GM12878 (cell line): ENCODE measurements at regions not wholly inside any gene's neighbourhood (a gene's known extent, or its start where the extent isn't known, plus 50 kb on each side); places are given as distances from the start of the nearest gene placed in this dataset.

Experiments used
- ATAC-seq: fragments of 200-7000 bp; cut with Tn5 transposase; 3 replicates; pipeline ENCODE4 v1.9.1; 2020; ENCODE audit warnings: mild to moderate bottlenecking, moderate library complexity
- BruUV-seq: library from RNA; stranded (reverse); fragments of 400-500 nt; replicated peaks from 2 replicates; lab custom pipeline; 2021; lab: Mats Ljungman, UMichigan
- CTCF ChIA-PET: fragments of 300-600 bp; sonication (Branson Sonifier 250); formaldehyde crosslinking; extraction: SDS; loops from one replicate; lab custom pipeline; 2021; ENCODE audit warnings: inconsistent platforms; lab: Yijun Ruan, JAX
- POLR2A ChIA-PET: fragments of 350-600 bp; formaldehyde crosslinking; extraction: SDS; loops from one replicate; lab custom pipeline; 2021; ENCODE audit warnings: inconsistent platforms; lab: Charles Lee
- RAD21 ChIA-PET: fragments of 300-600 bp; sonication (Branson Sonifier 250); formaldehyde crosslinking; loops from one replicate; lab custom pipeline; 2023; ENCODE audit warnings: antibody characterized with exemption; ENCODE audit not compliant: unreplicated experiment; lab: Charles Lee
- SMC1A ChIA-PET: fragments of 300-600 bp; sonication (Branson Sonifier 250); formaldehyde crosslinking; loops from one replicate; lab custom pipeline; 2023; ENCODE audit not compliant: unreplicated experiment, uncharacterized antibody; lab: Charles Lee
- DNase-seq: peaks from one replicate; pipeline ENCODE4 v3.0.0-alpha.2; 2011; ENCODE audit warnings: low read depth, low spot score
- FAIRE-seq: peaks from 3 replicates; lab custom pipeline; 2011; peaks lifted over from hg19 to GRCh38; lab: Jason Lieb, UNC
- H2AFZ ChIP-seq: 2 replicates; pipeline ENCODE4 v1.6.0; 2011; ENCODE audit warnings: low read depth, low read length, control low read depth; ENCODE audit not compliant: control insufficient read depth
- H3K27ac ChIP-seq: 2 replicates; pipeline ENCODE4 v1.5.1; 2011; ENCODE audit warnings: control low read depth; ENCODE audit not compliant: control insufficient read depth, insufficient read depth
- H3K27me3 ChIP-seq, 2 experiments: replicated peaks in 1 of 2; 2 replicates each; pipeline versions ENCODE4 v1.6.0 to v1.6.1; 2011; ENCODE audit warnings: low read length in 1 of 2; ENCODE audit not compliant: control insufficient read depth in 2 of 2, insufficient read depth in 2 of 2
- H3K36me3 ChIP-seq, 2 experiments: 2 replicates each; pipeline ENCODE4 v1.5.1; 2011; ENCODE audit warnings: low read length in 1 of 2; ENCODE audit not compliant: control insufficient read depth in 2 of 2, insufficient read depth in 2 of 2
- H3K4me1 ChIP-seq: 2 replicates; pipeline ENCODE4 v1.6.1; 2011; ENCODE audit warnings: mild to moderate bottlenecking, low read length, moderate library complexity, mixed read lengths; ENCODE audit not compliant: control insufficient read depth, insufficient read depth
- H3K4me2 ChIP-seq: 2 replicates; pipeline ENCODE4 v1.6.0; 2011; ENCODE audit warnings: control low read depth; ENCODE audit not compliant: control insufficient read depth, insufficient read depth
- H3K4me3 ChIP-seq: fragments of 200-600 bp; sonication (generic); 2 replicates; pipeline ENCODE4 v1.5.1; 2016
- H3K79me2 ChIP-seq: 2 replicates; pipeline ENCODE4 v1.6.0; 2011; ENCODE audit warnings: low read length; ENCODE audit not compliant: control insufficient read depth, insufficient read depth
- H3K9ac ChIP-seq: 2 replicates; pipeline ENCODE4 v1.8.0; 2011; ENCODE audit warnings: low read length, control low read depth, mixed read lengths; ENCODE audit not compliant: control insufficient read depth, insufficient read depth
- H3K9me3 ChIP-seq: replicated peaks from 3 replicates; pipeline ENCODE4 v1.5.1; 2011; ENCODE audit warnings: mild to moderate bottlenecking, low read length; ENCODE audit not compliant: control insufficient read depth, insufficient read depth
- H4K20me1 ChIP-seq: 2 replicates; pipeline ENCODE4 v1.6.0; 2011; ENCODE audit not compliant: control insufficient read depth, insufficient read depth
- E2F8 ChIP-seq: fragments of 450-650 bp; IDR thresholded peaks from 2 replicates; pipeline ENCODE4 v1.6.1; 2018; ENCODE audit warnings: mild to moderate bottlenecking, low read depth, moderate library complexity; ENCODE audit not compliant: partially characterized antibody
- HDAC6 ChIP-seq: fragments of 200-600 bp; sonication (generic); IDR thresholded peaks from one replicate; pipeline ENCODE4 v1.8.0; 2017; ENCODE audit warnings: antibody characterized with exemption; ENCODE audit not compliant: unreplicated experiment
- MYB ChIP-seq: fragments of 150-350 bp; IDR thresholded peaks from 2 replicates; pipeline ENCODE4 v1.6.1; 2014; ENCODE audit warnings: mild to moderate bottlenecking, low read depth, low read length, borderline replicate concordance
- PKNOX1 ChIP-seq: fragments of 450-650 bp; IDR thresholded peaks from 2 replicates; pipeline ENCODE4 v1.6.1; 2016; ENCODE audit warnings: mild to moderate bottlenecking
- SKIL ChIP-seq: fragments of 450-650 bp; IDR thresholded peaks from 2 replicates; pipeline ENCODE4 v1.6.1; 2017; ENCODE audit warnings: mild to moderate bottlenecking, low read depth, inconsistent platforms; ENCODE audit not compliant: poor library complexity, severe bottlenecking
- WGBS: methylation state at CpG from one replicate; pipeline ENCODE4 v1.1.6; 2016; ENCODE audit warnings: low lambda C conversion rate; ENCODE audit not compliant: insufficient replicate concordance, insufficient coverage; ENCODE audit errors: missing lambda C conversion rate; 5-methylcytosine and 5-hydroxymethylcytosine counted together
- in situ Hi-C: fragments of 300-500 bp; cut with MboI; formaldehyde crosslinking; loops from 9 replicates; pipeline ENCODE4 v1.14.3; 2018; ENCODE audit warnings: mixed read lengths
- intact Hi-C: fragments of 100-400 bp; cut with micrococcal nuclease; formaldehyde crosslinking; loops from one replicate; pipeline ENCODE4 v1.14.2; 2022; ENCODE audit not compliant: unreplicated experiment

- H3K9ac ChIP-seq, result no peak overlapping the region
- DNase-seq (no peak), ATAC-seq (no peak), FAIRE-seq (no peak)
- H3K36me3 ChIP-seq, result no peaks in the 10 kb centered on the region
- ChIA-PET POLR2A (no interaction called here), RAD21 (no interaction called here), SMC1A (no interaction called here), CTCF (no interaction called here)
- no peaks in the 10 kb centered on the region for H4K20me1 ChIP-seq
- no TSS peak for BruUV-seq
- intact Hi-C loops, result no loop called here
- no peaks in the 10 kb centered on the region for H3K27me3 ChIP-seq
- no peaks in the 10 kb centered on the region for H3K9me3 ChIP-seq
- TF ChIP-seq HDAC6 (peak; percentile 95), E2F8 (no peak), PKNOX1 (no peak), MYB (no peak), SKIL (no peak)
- WGBS, result 27% methylated on average over 30 of the region's 54 CpGs
- peak overlapping the region; percentile 67 for H3K4me2 ChIP-seq
- in situ Hi-C loops, result no loop called here
- no peaks in the 10 kb centered on the region for H3K79me2 ChIP-seq
- H3K27ac ChIP-seq, result no peak overlapping the region
- H3K4me3 ChIP-seq, result peak overlapping the region; percentile 36
- H3K4me1 ChIP-seq, result no peaks in the 10 kb centered on the region
- H2AFZ ChIP-seq, result no peak overlapping the region; the same call in 1 of the 2 replicates
Observed at GRCh38 chr19:30719189-30719998, 347.2 kb downstream of the ZNF536 start.
